ENCODE measurements at regions not wholly inside any gene's neighbourhood (a gene's known extent, or its start where the extent isn't known, plus 50 kb on each side); places are given as distances from the start of the nearest gene placed in this dataset.

DNA sequence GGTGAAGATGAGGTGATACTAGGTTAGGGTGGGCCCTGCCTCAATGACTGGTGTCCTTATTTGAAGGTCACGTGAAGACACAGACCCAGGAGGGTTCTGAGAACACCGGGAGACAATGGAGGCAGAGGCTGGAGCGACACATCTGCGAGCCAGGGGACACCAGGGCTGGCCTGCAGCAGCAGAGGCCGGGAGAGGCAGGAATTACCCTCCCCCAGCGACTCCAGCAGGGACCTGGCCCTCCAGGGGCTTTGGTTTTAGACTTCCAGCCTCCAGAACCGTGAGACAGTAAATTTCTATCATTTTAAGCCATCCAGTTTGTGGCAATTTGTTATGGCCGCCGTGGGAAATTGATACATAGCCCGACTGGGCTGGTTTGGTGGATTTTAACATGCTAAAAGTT is 152.2 kb downstream of the DNAJB6 start:
- TF ChIP-seq, protein P1, sequence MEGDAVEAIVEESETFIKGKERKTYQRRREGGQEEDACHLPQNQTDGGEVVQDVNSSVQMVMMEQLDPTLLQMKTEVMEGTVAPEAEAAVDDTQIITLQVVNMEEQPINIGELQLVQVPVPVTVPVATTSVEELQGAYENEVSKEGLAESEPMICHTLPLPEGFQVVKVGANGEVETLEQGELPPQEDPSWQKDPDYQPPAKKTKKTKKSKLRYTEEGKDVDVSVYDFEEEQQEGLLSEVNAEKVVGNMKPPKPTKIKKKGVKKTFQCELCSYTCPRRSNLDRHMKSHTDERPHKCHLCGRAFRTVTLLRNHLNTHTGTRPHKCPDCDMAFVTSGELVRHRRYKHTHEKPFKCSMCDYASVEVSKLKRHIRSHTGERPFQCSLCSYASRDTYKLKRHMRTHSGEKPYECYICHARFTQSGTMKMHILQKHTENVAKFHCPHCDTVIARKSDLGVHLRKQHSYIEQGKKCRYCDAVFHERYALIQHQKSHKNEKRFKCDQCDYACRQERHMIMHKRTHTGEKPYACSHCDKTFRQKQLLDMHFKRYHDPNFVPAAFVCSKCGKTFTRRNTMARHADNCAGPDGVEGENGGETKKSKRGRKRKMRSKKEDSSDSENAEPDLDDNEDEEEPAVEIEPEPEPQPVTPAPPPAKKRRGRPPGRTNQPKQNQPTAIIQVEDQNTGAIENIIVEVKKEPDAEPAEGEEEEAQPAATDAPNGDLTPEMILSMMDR (IDR thresholded peaks at IDR 0.05; ENCODE audit: insufficient read depth, low read length) = no peak
- no peak for TF ChIP-seq GABPA (IDR thresholded peaks at IDR 0.05; ENCODE audit: low read depth)

Data from HL-60 (cell line).